Liver (tissue), 8 donors: ENCODE measurements at regions not wholly inside any gene's neighbourhood (a gene's known extent, or its start where the extent isn't known, plus 50 kb on each side); places are given as distances from the start of the nearest gene placed in this dataset.

Experiments used
- DNase-seq: peaks from one replicate; pipeline ENCODE4 v3.0.0-alpha.2; 2017; ENCODE audit warnings: low spot score
- H3K27ac ChIP-seq, 2 donors: one replicate each; pipeline ENCODE4 v1.7.0; 2013; ENCODE audit warnings: inconsistent platforms in 2 of 2, low read length in 2 of 2, control low read depth in 1 of 2, low read depth in 1 of 2, mild to moderate bottlenecking in 1 of 2
- H3K27me3 ChIP-seq, 4 donors: one replicate each; pipeline versions ENCODE4 v1.6.1 to v1.7.0; 2013; ENCODE audit warnings: low read length in 3 of 4, inconsistent platforms in 1 of 4, mild to moderate bottlenecking in 1 of 4, moderate library complexity in 1 of 4; ENCODE audit not compliant: control insufficient read depth in 4 of 4, insufficient read depth in 4 of 4
- H3K36me3 ChIP-seq, 4 donors: one replicate each; pipeline versions ENCODE4 v1.6.1 to v1.7.0; 2013; ENCODE audit warnings: low read length in 3 of 4, mild to moderate bottlenecking in 3 of 4, low read depth in 1 of 4, moderate library complexity in 1 of 4; ENCODE audit not compliant: control insufficient read depth in 4 of 4, insufficient read depth in 3 of 4
- H3K4me1 ChIP-seq, 4 donors: one replicate each; pipeline versions ENCODE4 v1.6.1 to v1.7.0; 2013; ENCODE audit warnings: low read length in 3 of 4, mild to moderate bottlenecking in 3 of 4, moderate library complexity in 1 of 4; ENCODE audit not compliant: control insufficient read depth in 4 of 4, insufficient read depth in 4 of 4
- H3K4me3 ChIP-seq, 3 donors: one replicate each; pipeline versions ENCODE4 v1.6.1 to v1.7.0; 2013; ENCODE audit warnings: low read length in 3 of 3, control low read depth in 1 of 3, low read depth in 1 of 3, mild to moderate bottlenecking in 1 of 3
- H3K9ac ChIP-seq, 2 donors: one replicate each; pipeline ENCODE4 v1.7.0; 2013; ENCODE audit warnings: low read length in 2 of 2, mild to moderate bottlenecking in 2 of 2, moderate library complexity in 2 of 2, control low read depth in 1 of 2, low read depth in 1 of 2
- H3K9me3 ChIP-seq, 4 donors: one replicate each; pipeline versions ENCODE4 v1.6.1 to v1.7.0; 2013; ENCODE audit warnings: low read length in 3 of 4; ENCODE audit not compliant: control insufficient read depth in 4 of 4
- ATF3 ChIP-seq: IDR thresholded peaks from 2 replicates; pipeline ENCODE4 v1.6.1; 2016; ENCODE audit warnings: antibody characterized with exemption
- CTCF ChIP-seq: fragments of 150-350 bp; IDR thresholded peaks from 2 replicates; pipeline ENCODE4 v1.5.1; 2017; ENCODE audit warnings: improper control_type of control experiment, low read depth, low read length; ENCODE audit not compliant: missing input control
- EGR1 ChIP-seq, 2 donors: IDR thresholded peaks; 2 replicates each; pipeline ENCODE4 v1.6.1; 2016 to 2018; ENCODE audit warnings: antibody characterized with exemption in 2 of 2, low read depth in 2 of 2
- FOXA1 ChIP-seq: IDR thresholded peaks from 2 replicates; pipeline ENCODE4 v1.6.1; 2016; ENCODE audit warnings: antibody characterized with exemption
- FOXA2 ChIP-seq: IDR thresholded peaks from 2 replicates; pipeline ENCODE4 v1.6.1; 2016; ENCODE audit warnings: antibody characterized with exemption
- GABPA ChIP-seq, 2 donors: IDR thresholded peaks in 1 of 2; conservative IDR thresholded peaks in 1 of 2; 2 replicates each; pipeline ENCODE4 v1.6.1; 2016; ENCODE audit warnings: antibody characterized with exemption in 2 of 2, mild to moderate bottlenecking in 1 of 2, moderate library complexity in 1 of 2
- HNF4A ChIP-seq, 2 donors: conservative IDR thresholded peaks; 2 replicates each; pipeline ENCODE4 v1.6.1; 2016; ENCODE audit warnings: antibody characterized with exemption in 2 of 2, mild to moderate bottlenecking in 2 of 2
- HNF4G ChIP-seq: IDR thresholded peaks from 2 replicates; pipeline ENCODE4 v1.6.1; 2016; ENCODE audit warnings: antibody characterized with exemption
- JUND ChIP-seq, 2 donors: IDR thresholded peaks; 2 replicates each; pipeline ENCODE4 v1.6.1; 2016; ENCODE audit warnings: antibody characterized with exemption in 2 of 2
- MAX ChIP-seq: IDR thresholded peaks from 2 replicates; pipeline ENCODE4 v1.6.1; 2016; ENCODE audit warnings: antibody characterized with exemption
- NR2F2 ChIP-seq: IDR thresholded peaks from 2 replicates; pipeline ENCODE4 v1.6.1; 2016; ENCODE audit warnings: antibody characterized with exemption
- REST ChIP-seq: IDR thresholded peaks from 2 replicates; pipeline ENCODE4 v1.6.1; 2016; ENCODE audit warnings: antibody characterized with exemption, mild to moderate bottlenecking
- RXRA ChIP-seq, 2 donors: IDR thresholded peaks; 2 replicates each; pipeline ENCODE4 v1.6.1; 2017 to 2018; ENCODE audit warnings: antibody characterized with exemption in 2 of 2, mild to moderate bottlenecking in 1 of 2
- SP1 ChIP-seq: IDR thresholded peaks from 2 replicates; pipeline ENCODE4 v1.6.1; 2018; ENCODE audit warnings: antibody characterized with exemption, mild to moderate bottlenecking
- TAF1 ChIP-seq: conservative IDR thresholded peaks from 2 replicates; pipeline ENCODE4 v1.6.1; 2016; ENCODE audit warnings: antibody characterized with exemption, mild to moderate bottlenecking
- YY1 ChIP-seq: IDR thresholded peaks from 2 replicates; pipeline ENCODE4 v1.6.1; 2016; ENCODE audit warnings: antibody characterized with exemption, mild to moderate bottlenecking
- ZBTB33 ChIP-seq: IDR thresholded peaks from 2 replicates; pipeline ENCODE4 v1.6.1; 2016; ENCODE audit warnings: antibody characterized with exemption
- WGBS: extraction: QIAGEN DNeasy Blood & Tissue Kit; methylation state at CpG from one replicate; pipeline ENCODE4 v1.1.7; 2013; 5-methylcytosine and 5-hydroxymethylcytosine counted together
- donor health status: healthy.
- donor health status: healthy.
- donor health status: healthy.
- donor health status: healthy.
- donor health status: healthy.

- no peak for TF ChIP-seq REST
- TF ChIP-seq NR2F2: no peak
- no peak for TF ChIP-seq EGR1 (IDR thresholded peaks at IDR 0.05; ENCODE audit: low read depth in 2 of 2)
Measured at GRCh38 chr2:59963157-59963556, 590.3 kb downstream of the BCL11A start (continued).

GRCh38 chr2:59961746-59962145 lies 591.7 kb downstream of the BCL11A start:
- no peak for DNase-seq
- H3K9me3 ChIP-seq: no peaks in the 10 kb centered on the region
- 76% methylated on average over 2 of the region's 2 CpGs for WGBS
- no peak overlapping the region for H3K27ac ChIP-seq
- no peak overlapping the region for H3K4me3 ChIP-seq
- no peaks in the 10 kb centered on the region for H3K36me3 ChIP-seq
- TF ChIP-seq SP1: no peak
- TF ChIP-seq REST: no peak
- TF ChIP-seq YY1: no peak
- no peak for TF ChIP-seq JUND (IDR thresholded peaks at IDR 0.05)
- no peak for TF ChIP-seq HNF4A (conservative IDR thresholded peaks at IDR 0.05)
- TF ChIP-seq FOXA2: no peak
- no peak for TF ChIP-seq MAX
- no peak for TF ChIP-seq ZBTB33
- TF ChIP-seq ATF3: no peak
- no peak for TF ChIP-seq TAF1
- TF ChIP-seq HNF4G: no peak
- TF ChIP-seq RXRA (IDR thresholded peaks at IDR 0.05): no peak
- TF ChIP-seq CTCF: no peak
- no peak for TF ChIP-seq GABPA (IDR thresholded peaks at IDR 0.05 in 1 of 2, conservative IDR thresholded peaks at IDR 0.05 in 1 of 2)
- TF ChIP-seq NR2F2: no peak
- TF ChIP-seq FOXA1: no peak
- TF ChIP-seq EGR1 (IDR thresholded peaks at IDR 0.05; ENCODE audit: low read depth in 2 of 2): no peak
- H3K9ac ChIP-seq: no peak overlapping the region
- H3K4me1 ChIP-seq: peaks cover 3 to 19% (median 14%) of the 10 kb centered on the region in 4 donors
- no peaks in the 10 kb centered on the region for H3K27me3 ChIP-seq
